Peyer's patch (tissue), 4 donors: ENCODE measurements at regions not wholly inside any gene's neighbourhood (a gene's known extent, or its start where the extent isn't known, plus 50 kb on each side); places are given as distances from the start of the nearest gene placed in this dataset.

Experiments
- POLR2A ChIP-seq, 2 donors: fragments of 450-650 bp; IDR thresholded peaks; one replicate each; pipeline ENCODE4 v1.5.1; 2017; ENCODE audit warnings: antibody characterized with exemption in 2 of 2, mild to moderate bottlenecking in 2 of 2, moderate library complexity in 2 of 2
- TF ChIP-seq, protein P1 (sequence below), 6 experiments: fragments of 450-650 bp in 4 of 6; fragments of 200-600 bp in 2 of 6; sonication (generic) in 1 of 6; IDR thresholded peaks; one replicate each; pipeline ENCODE4 v1.5.1; 2017 to 2019; ENCODE audit warnings: antibody characterized with exemption in 6 of 6, mild to moderate bottlenecking in 3 of 6, moderate library complexity in 1 of 6

DNA sequence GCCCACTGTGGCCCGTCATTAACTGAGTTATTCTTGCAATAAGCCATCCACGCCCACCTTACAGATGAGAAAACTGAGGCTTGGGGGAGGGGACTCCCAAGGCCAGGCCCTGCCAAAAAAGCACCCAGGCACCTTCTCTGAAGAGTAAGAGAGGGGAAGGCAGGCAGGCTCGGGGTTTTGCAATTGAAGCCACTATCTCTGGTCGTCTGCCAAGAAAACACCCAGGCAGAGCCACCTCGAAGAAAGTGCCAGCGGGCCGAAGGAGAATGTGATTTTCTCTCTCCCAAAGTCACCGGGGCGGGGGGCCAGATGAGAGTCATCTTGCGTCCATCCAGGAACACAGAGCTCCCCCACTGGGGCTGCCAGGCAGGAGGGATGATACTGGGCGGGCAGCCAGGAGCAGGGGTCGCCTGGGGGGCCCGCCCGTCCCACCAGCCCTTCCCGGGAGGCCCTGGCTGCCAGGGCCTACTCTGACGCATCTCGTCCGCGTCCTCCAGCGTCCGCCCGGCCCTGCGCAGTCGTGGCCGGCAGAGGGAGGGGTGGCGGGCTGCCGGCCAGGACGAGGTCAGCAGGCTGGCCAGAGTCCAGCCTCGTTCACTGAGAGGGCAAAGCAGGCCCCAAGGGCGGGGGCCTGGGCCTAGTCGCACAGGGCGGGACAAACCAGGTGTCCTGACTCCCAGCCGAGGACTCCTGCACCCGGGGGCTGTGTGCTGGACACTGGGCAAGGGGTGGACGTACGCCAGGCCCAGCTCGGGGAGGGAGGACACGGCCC lies 74.3 kb downstream of the RFLNA start:
- TF ChIP-seq, protein P1, sequence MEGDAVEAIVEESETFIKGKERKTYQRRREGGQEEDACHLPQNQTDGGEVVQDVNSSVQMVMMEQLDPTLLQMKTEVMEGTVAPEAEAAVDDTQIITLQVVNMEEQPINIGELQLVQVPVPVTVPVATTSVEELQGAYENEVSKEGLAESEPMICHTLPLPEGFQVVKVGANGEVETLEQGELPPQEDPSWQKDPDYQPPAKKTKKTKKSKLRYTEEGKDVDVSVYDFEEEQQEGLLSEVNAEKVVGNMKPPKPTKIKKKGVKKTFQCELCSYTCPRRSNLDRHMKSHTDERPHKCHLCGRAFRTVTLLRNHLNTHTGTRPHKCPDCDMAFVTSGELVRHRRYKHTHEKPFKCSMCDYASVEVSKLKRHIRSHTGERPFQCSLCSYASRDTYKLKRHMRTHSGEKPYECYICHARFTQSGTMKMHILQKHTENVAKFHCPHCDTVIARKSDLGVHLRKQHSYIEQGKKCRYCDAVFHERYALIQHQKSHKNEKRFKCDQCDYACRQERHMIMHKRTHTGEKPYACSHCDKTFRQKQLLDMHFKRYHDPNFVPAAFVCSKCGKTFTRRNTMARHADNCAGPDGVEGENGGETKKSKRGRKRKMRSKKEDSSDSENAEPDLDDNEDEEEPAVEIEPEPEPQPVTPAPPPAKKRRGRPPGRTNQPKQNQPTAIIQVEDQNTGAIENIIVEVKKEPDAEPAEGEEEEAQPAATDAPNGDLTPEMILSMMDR (IDR thresholded peaks at IDR 0.05), result peak in 3 of 6 experiments; percentile 58 to 64 (median 58)
- no peak for TF ChIP-seq POLR2A (IDR thresholded peaks at IDR 0.05)
